HCT116 (cell line): ENCODE measurements at regions not wholly inside any gene's neighbourhood (a gene's known extent, or its start where the extent isn't known, plus 50 kb on each side); places are given as distances from the start of the nearest gene placed in this dataset.

Experiments used
- ATAC-seq: fragments of 200-7000 bp; cut with Tn5 transposase; 2 replicates; pipeline ENCODE4 v1.9.1; 2020; ENCODE audit warnings: mild to moderate bottlenecking, moderate library complexity
- BruUV-seq: library from RNA; stranded (reverse); fragments of 400-500 nt; replicated peaks from 2 replicates; lab custom pipeline; 2021; lab: Mats Ljungman, UMichigan
- CTCF ChIA-PET: fragments of 300-600 bp; sonication (Branson Sonifier 250); formaldehyde crosslinking; loops from one replicate; lab custom pipeline; 2021; ENCODE audit warnings: antibody characterized with exemption; lab: Charles Lee
- POLR2A ChIA-PET: fragments of 300-600, 350-600 bp; sonication (Branson Sonifier 250); formaldehyde crosslinking; loops from one replicate; lab custom pipeline; 2021; ENCODE audit warnings: antibody characterized with exemption; lab: Charles Lee
- RAD21 ChIA-PET, 2 experiments: fragments of 300-600 bp; sonication (Branson Sonifier 250); formaldehyde crosslinking; loops; one replicate each; lab custom pipeline; 2023; ENCODE audit warnings: low total read pairs in 2 of 2; ENCODE audit not compliant: uncharacterized antibody in 2 of 2, unreplicated experiment in 2 of 2, low non-redundant PET in 1 of 2; lab: Charles Lee
- DNase-seq: peaks from one replicate; pipeline ENCODE4 v3.0.0-alpha.2; 2010; ENCODE audit warnings: low read depth, low spot score
- H2AFZ ChIP-seq: fragments of 200-600 bp; shearing (Covaris generic), sonication (generic); 2 replicates; pipeline ENCODE4 v1.6.1; 2017; ENCODE audit warnings: low read depth, mixed run types, mixed read lengths, antibody characterized with exemption, low read length; ENCODE audit not compliant: poor library complexity, severe bottlenecking
- H3K27ac ChIP-seq: 2 replicates; pipeline ENCODE4 v1.5.1; 2012; ENCODE audit warnings: low read depth, low read length
- H3K27me3 ChIP-seq: fragments of 200-600 bp; sonication (generic); 2 replicates; pipeline ENCODE4 v1.6.1; 2016; ENCODE audit warnings: mixed run types, low read length, mixed read lengths; ENCODE audit not compliant: insufficient read depth
- H3K36me3 ChIP-seq, 2 experiments: fragments of 200-500 bp in 1 of 2; fragments of 200-600 bp in 1 of 2; sonication (Bioruptor generic) in 1 of 2; sonication (generic) in 1 of 2; 2 replicates each; pipeline versions ENCODE4 v1.5.1 to v1.6.1; 2014 to 2016; ENCODE audit warnings: low read length in 2 of 2, inconsistent platforms in 1 of 2, mixed read lengths in 1 of 2, mixed run types in 1 of 2; ENCODE audit not compliant: insufficient read depth in 2 of 2, control insufficient read depth in 1 of 2
- H3K4me1 ChIP-seq, 2 experiments: fragments of 200-600 bp in 1 of 2; sonication (generic) in 1 of 2; 2 replicates each; pipeline versions ENCODE4 v1.5.1 to v1.6.1; 2012 to 2017; ENCODE audit warnings: low read length in 2 of 2, inconsistent platforms in 1 of 2, mild to moderate bottlenecking in 1 of 2, mixed read lengths in 1 of 2, mixed run types in 1 of 2, moderate library complexity in 1 of 2; ENCODE audit not compliant: insufficient read depth in 2 of 2, control insufficient read depth in 1 of 2
- H3K4me2 ChIP-seq: fragments of 200-600 bp; sonication (generic); 2 replicates; pipeline ENCODE4 v1.6.1; 2017; ENCODE audit warnings: mixed run types, low read length, mixed read lengths
- H3K4me3 ChIP-seq, 2 experiments: fragments of 200-600 bp in 1 of 2; sonication (generic) in 1 of 2; replicated peaks in 1 of 2; 2 replicates each; pipeline ENCODE4 v1.5.1; 2011 to 2016; ENCODE audit warnings: low read length in 2 of 2, control low read depth in 1 of 2, low read depth in 1 of 2, mild to moderate bottlenecking in 1 of 2, mixed read lengths in 1 of 2, mixed run types in 1 of 2
- H3K79me2 ChIP-seq: fragments of 200-600 bp; sonication (generic); 2 replicates; pipeline ENCODE4 v1.6.1; 2017; ENCODE audit warnings: mild to moderate bottlenecking, mixed run types, low read length, moderate library complexity, mixed read lengths; ENCODE audit not compliant: insufficient read depth
- H3K9ac ChIP-seq: fragments of 200-600 bp; sonication (generic); 2 replicates; pipeline ENCODE4 v1.6.1; 2016; ENCODE audit warnings: low read length, mixed read lengths
- H3K9me2 ChIP-seq: fragments of 200-600 bp; sonication (generic), shearing (Covaris generic); 2 replicates; pipeline ENCODE4 v1.6.1; 2017; ENCODE audit warnings: mixed run types, mild to moderate bottlenecking, moderate library complexity; ENCODE audit not compliant: insufficient read depth
- H3K9me3 ChIP-seq, 2 experiments: fragments of 200-500 bp in 1 of 2; fragments of 200-600 bp in 1 of 2; sonication (Bioruptor generic) in 1 of 2; sonication (generic) in 1 of 2; 2 replicates each; pipeline ENCODE4 v1.6.1; 2014 to 2017; ENCODE audit warnings: low read length in 2 of 2, mixed read lengths in 2 of 2, inconsistent platforms in 1 of 2, low read depth in 1 of 2, mild to moderate bottlenecking in 1 of 2, mixed run types in 1 of 2, moderate library complexity in 1 of 2; ENCODE audit not compliant: control insufficient read depth in 1 of 2, insufficient read depth in 1 of 2
- H4K20me1 ChIP-seq: fragments of 200-600 bp; sonication (generic), shearing (Covaris generic); 2 replicates; pipeline ENCODE4 v1.6.1; 2017; ENCODE audit warnings: mixed run types, mild to moderate bottlenecking, moderate library complexity; ENCODE audit not compliant: insufficient read depth
- CBX3 ChIP-seq: IDR thresholded peaks from 2 replicates; pipeline ENCODE4 v1.6.1; 2012; ENCODE audit warnings: low read depth
- CEBPB ChIP-seq: IDR thresholded peaks from 2 replicates; pipeline ENCODE4 v1.6.1; 2012; ENCODE audit warnings: low read depth
- CTCF ChIP-seq, 3 experiments: fragments of 200-600 bp in 1 of 3; sonication (generic) in 1 of 3; IDR thresholded peaks in 2 of 3; conservative IDR thresholded peaks in 1 of 3; 2 replicates each; pipeline ENCODE4 v1.5.1; 2012 to 2017; ENCODE audit warnings: low read depth in 2 of 3, low read length in 2 of 3, antibody characterized with exemption in 1 of 3, borderline replicate concordance in 1 of 3, control low read depth in 1 of 3, mild to moderate bottlenecking in 1 of 3, mixed read lengths in 1 of 3, mixed run types in 1 of 3, moderate library complexity in 1 of 3; ENCODE audit not compliant: insufficient read depth in 1 of 3
- ELF1 ChIP-seq: IDR thresholded peaks from 2 replicates; pipeline ENCODE4 v1.6.1; 2012; ENCODE audit warnings: low read depth, borderline replicate concordance
- EZH2 ChIP-seq: fragments of 200-600 bp; sonication (generic); IDR thresholded peaks from 2 replicates; pipeline ENCODE4 v1.6.1; 2017; ENCODE audit warnings: antibody characterized with exemption, mixed run types
- FOSL1 ChIP-seq: IDR thresholded peaks from 2 replicates; pipeline ENCODE4 v1.6.1; 2012; ENCODE audit warnings: low read depth
- MAX ChIP-seq: IDR thresholded peaks from 2 replicates; pipeline ENCODE4 v1.6.1; 2012
- RAD21 ChIP-seq: IDR thresholded peaks from 2 replicates; pipeline ENCODE4 v1.6.1; 2012; ENCODE audit warnings: low read depth, mild to moderate bottlenecking
- SIN3A ChIP-seq: IDR thresholded peaks from 2 replicates; pipeline ENCODE4 v1.6.1; 2012; ENCODE audit warnings: low read depth
- SP1 ChIP-seq: IDR thresholded peaks from 2 replicates; pipeline ENCODE4 v1.6.1; 2012; ENCODE audit warnings: low read depth
- SRF ChIP-seq: IDR thresholded peaks from 2 replicates; pipeline ENCODE4 v1.6.1; 2012; ENCODE audit warnings: low read depth
- TCF7L2 ChIP-seq: IDR thresholded peaks from 2 replicates; pipeline ENCODE4 v1.7.0; 2011; ENCODE audit warnings: borderline replicate concordance, inconsistent platforms; ENCODE audit not compliant: insufficient read depth, insufficient read length; ENCODE audit errors: extremely low read depth
- YY1 ChIP-seq: IDR thresholded peaks from 2 replicates; pipeline ENCODE4 v1.6.1; 2011; ENCODE audit warnings: low read length, low read depth, moderate library complexity, mild to moderate bottlenecking; ENCODE audit not compliant: insufficient replicate concordance; ENCODE audit errors: extremely low read depth
- ZFX ChIP-seq: fragments of 450-650 bp; IDR thresholded peaks from 2 replicates; pipeline ENCODE4 v1.6.1; 2017
- ZNF274 ChIP-seq: fragments of 200-500 bp; sonication (Bioruptor generic); IDR thresholded peaks from 2 replicates; pipeline ENCODE4 v1.6.1; 2014; ENCODE audit warnings: mild to moderate bottlenecking, low read depth, low read length, inconsistent platforms
- intact Hi-C: fragments of 100-400 bp; cut with micrococcal nuclease; formaldehyde crosslinking; loops from 2 replicates; pipeline ENCODE4 v1.10.0; 2022

GRCh38 chr6:119677384-119677783 lies 327.8 kb upstream of the MAN1A1 start:
- ATAC-seq = no peak
- ChIA-PET POLR2A (no interaction called here), RAD21 (no interaction called here), CTCF (no interaction called here)
- Histone ChIP-seq H4K20me1 (no peaks in the 10 kb centered on the region), H3K4me2 (no peak overlapping the region), H3K9me2 (no peaks in the 10 kb centered on the region), H3K36me3 (no peaks in the 10 kb centered on the region), H3K4me1 (no peaks in the 10 kb centered on the region), H3K9ac (no peak overlapping the region), H3K9me3 (no peaks in the 10 kb centered on the region), H3K27ac (no peak overlapping the region), H3K27me3 (no peaks in the 10 kb centered on the region), H3K4me3 (no peak overlapping the region), H2AFZ (no peak overlapping the region), H3K79me2 (no peaks in the 10 kb centered on the region)
- DNase-seq = no peak
- TF ChIP-seq EZH2 (no peak), CEBPB (no peak), RAD21 (no peak), ZNF274 (no peak), MAX (no peak), TCF7L2 (no peak), SIN3A (no peak), CTCF (IDR thresholded peaks at IDR 0.05 in 2 of 3, conservative IDR thresholded peaks at IDR 0.05 in 1 of 3; ENCODE audit: borderline replicate concordance in 1 of 3, insufficient read depth in 1 of 3, low read depth in 2 of 3, low read length in 2 of 3) (no peak)
- intact Hi-C loops = no loop called here
- no TSS peak for BruUV-seq

GRCh38 chr6:119676961-119677360 lies 327.4 kb upstream of the MAN1A1 start:
- CTCF ChIA-PET = no interaction called here
- ATAC-seq = no peak
- no peaks in the 10 kb centered on the region for H4K20me1 ChIP-seq
- TF ChIP-seq SP1 (no peak), MAX (no peak), SRF (no peak), CBX3 (no peak), ZFX (no peak), FOSL1 (no peak), YY1 (no peak), ELF1 (no peak), CTCF (IDR thresholded peaks at IDR 0.05 in 2 of 3, conservative IDR thresholded peaks at IDR 0.05 in 1 of 3; ENCODE audit: borderline replicate concordance in 1 of 3, insufficient read depth in 1 of 3, low read depth in 2 of 3, low read length in 2 of 3) (no peak), SIN3A (no peak)

More at GRCh38 chr6:119676961-119677360, 327.4 kb upstream of the MAN1A1 start:
- BruUV-seq = no TSS peak
- Histone ChIP-seq H3K27me3 (no peaks in the 10 kb centered on the region), H3K4me1 (no peaks in the 10 kb centered on the region), H3K9me2 (no peaks in the 10 kb centered on the region), H3K27ac (no peak overlapping the region), H3K9me3 (no peaks in the 10 kb centered on the region), H3K4me2 (no peak overlapping the region), H3K9ac (no peak overlapping the region), H3K79me2 (no peaks in the 10 kb centered on the region), H3K4me3 (no peak overlapping the region), H2AFZ (no peak overlapping the region), H3K36me3 (no peaks in the 10 kb centered on the region)
- intact Hi-C loops = no loop called here
- ChIA-PET RAD21 (no interaction called here), POLR2A (no interaction called here)
- no peak for DNase-seq
